B cell (primary cell): ENCODE measurements at regions not wholly inside any gene's neighbourhood (a gene's known extent, or its start where the extent isn't known, plus 50 kb on each side); places are given as distances from the start of the nearest gene placed in this dataset.

ENCODE experiments used
- ATAC-seq: fragments of 200-7000 bp; cut with Tn5 transposase; one replicate; pipeline ENCODE4 v1.10.0; 2021; ENCODE audit warnings: low read depth, mild to moderate bottlenecking, moderate number of reproducible peaks, moderate library complexity
- CTCF ChIA-PET: fragments of 350-600 bp; sonication (Branson Sonifier 250); formaldehyde crosslinking; loops from one replicate; lab custom pipeline; 2021; ENCODE audit warnings: antibody characterized with exemption, inconsistent platforms; lab: Charles Lee
- POLR2A ChIA-PET: fragments of 350-600 bp; sonication (Branson Sonifier 250); formaldehyde crosslinking; loops from one replicate; lab custom pipeline; 2021; ENCODE audit warnings: antibody characterized with exemption; lab: Charles Lee
- DNase-seq: peaks from one replicate; pipeline ENCODE4 v3.0.0; 2013
- H2AFZ ChIP-seq: 2 replicates; pipeline ENCODE4 v1.6.1; 2012; ENCODE audit warnings: mild to moderate bottlenecking, low read depth, low read length; ENCODE audit not compliant: insufficient read depth, poor library complexity, severe bottlenecking
- H3K27ac ChIP-seq, 2 donors: 1 replicate in 1 of 2; 2 replicates in 1 of 2; pipeline ENCODE4 v1.5.1; 2012 to 2013; ENCODE audit warnings: low read length in 2 of 2, mild to moderate bottlenecking in 2 of 2, moderate library complexity in 1 of 2
- H3K27me3 ChIP-seq, 4 experiments: fragments of 200-600 bp in 1 of 4; sonication (generic) in 1 of 4; replicated peaks in 1 of 4; 1 replicate in 2 of 4; 2 replicates in 2 of 4; pipeline versions ENCODE4 v1.6.1 to v1.7.0; 2013 to 2016; ENCODE audit warnings: low read length in 3 of 4, mild to moderate bottlenecking in 2 of 4, mixed read lengths in 1 of 4, moderate library complexity in 1 of 4; ENCODE audit not compliant: insufficient read depth in 4 of 4, control insufficient read depth in 3 of 4; ENCODE audit errors: control extremely low read depth in 1 of 4
- H3K36me3 ChIP-seq, 2 experiments: replicated peaks in 1 of 2; 1 replicate in 1 of 2; 2 replicates in 1 of 2; pipeline versions ENCODE4 v1.6.1 to v1.7.1; 2013; ENCODE audit warnings: low read length in 1 of 2; ENCODE audit not compliant: insufficient read depth in 2 of 2, control insufficient read depth in 1 of 2; ENCODE audit errors: control extremely low read depth in 1 of 2, extremely low read depth in 1 of 2
- H3K4me1 ChIP-seq, 2 donors: fragments of 200-600 bp in 1 of 2; sonication (generic) in 1 of 2; 1 replicate in 1 of 2; 2 replicates in 1 of 2; pipeline versions ENCODE4 v1.5.1 to v1.6.1; 2013 to 2017; ENCODE audit warnings: low read length in 2 of 2; ENCODE audit not compliant: control insufficient read depth in 2 of 2, insufficient read depth in 2 of 2
- H3K4me2 ChIP-seq: replicated peaks from 2 replicates; pipeline ENCODE3; 2012; ENCODE audit warnings: mild to moderate bottlenecking, low read depth, low read length; ENCODE audit not compliant: poor library complexity, severe bottlenecking
- H3K4me3 ChIP-seq, 5 experiments: fragments of 200-600 bp in 1 of 5; sonication (generic) in 1 of 5; 1 replicate in 3 of 5; 2 replicates in 2 of 5; pipeline versions ENCODE4 v1.5.1 to v1.7.0; 2011 to 2016; ENCODE audit warnings: low read length in 4 of 5, mild to moderate bottlenecking in 4 of 5, low read depth in 2 of 5, control low read depth in 1 of 5, moderate library complexity in 1 of 5; ENCODE audit not compliant: insufficient read depth in 1 of 5; ENCODE audit errors: control extremely low read depth in 1 of 5, extremely low read depth in 1 of 5
- H3K79me2 ChIP-seq: fragments of 200-600 bp; sonication (generic); one replicate; pipeline ENCODE4 v1.6.0; 2016; ENCODE audit warnings: low read length; ENCODE audit not compliant: control insufficient read depth, insufficient read depth
- H3K9ac ChIP-seq: fragments of 200-600 bp; sonication (generic); 2 replicates; pipeline ENCODE4 v1.6.1; 2017; ENCODE audit warnings: mild to moderate bottlenecking, low read length, moderate library complexity
- H3K9me3 ChIP-seq, 3 donors: one replicate each; pipeline versions ENCODE4 v1.6.1 to v1.7.1; 2013; ENCODE audit warnings: low read length in 2 of 3; ENCODE audit not compliant: control insufficient read depth in 2 of 3, insufficient read depth in 1 of 3; ENCODE audit errors: control extremely low read depth in 1 of 3
- H4K20me1 ChIP-seq: 2 replicates; pipeline ENCODE4 v1.6.0; 2012; ENCODE audit warnings: mild to moderate bottlenecking, low read length; ENCODE audit not compliant: insufficient read depth, control insufficient read depth, poor library complexity, severe bottlenecking
- H3K27ac Mint-ChIP-seq: one replicate; pipeline ENCODE4 v1.8.0; 2021; ENCODE audit warnings: mixed read lengths
- H3K27me3 Mint-ChIP-seq: one replicate; pipeline ENCODE4 v1.8.0; 2021; ENCODE audit warnings: mixed read lengths
- H3K4me1 Mint-ChIP-seq: one replicate; pipeline ENCODE4 v1.8.0; 2021; ENCODE audit warnings: mixed read lengths
- H3K4me3 Mint-ChIP-seq: one replicate; pipeline ENCODE4 v1.8.0; 2021; ENCODE audit warnings: mixed read lengths
- H3K9me3 Mint-ChIP-seq: one replicate; pipeline ENCODE4 v1.8.0; 2022; ENCODE audit warnings: mixed read lengths; ENCODE audit not compliant: insufficient read depth
- CTCF ChIP-seq: fragments of 200-600 bp; IDR thresholded peaks from one replicate; pipeline ENCODE4 v1.8.0; 2022; ENCODE audit warnings: antibody characterized with exemption, mild to moderate bottlenecking
- EZH2 ChIP-seq: IDR thresholded peaks from 2 replicates; pipeline ENCODE4 v1.6.1; 2012; ENCODE audit warnings: borderline replicate concordance, low read depth, mild to moderate bottlenecking, moderate library complexity, low read length; ENCODE audit not compliant: insufficient read depth, poor library complexity, severe bottlenecking
- WGBS: methylation state at CpG from one replicate; pipeline ENCODE4 v1.1.5; 2013; ENCODE audit warnings: missing lambda C conversion rate; ENCODE audit not compliant: insufficient coverage; 5-methylcytosine and 5-hydroxymethylcytosine counted together
- intact Hi-C: fragments of 100-400 bp; cut with micrococcal nuclease; formaldehyde crosslinking; loops from one replicate; pipeline ENCODE4 v1.10.0; 2022

- DNase-seq = no peak
- intact Hi-C loops = no loop called here
- CTCF ChIA-PET = no interaction called here
- Histone ChIP-seq H2AFZ (no peak overlapping the region), H3K9ac (no peak overlapping the region), H3K79me2 (no peaks in the 10 kb centered on the region), H3K9me3 (peaks cover 0 to 3% (median 0%) of the 10 kb centered on the region in 3 donors), H3K4me3 (no peak overlapping the region), H4K20me1 (no peaks in the 10 kb centered on the region), H3K27ac (no peak overlapping the region), H3K4me1 (no peaks in the 10 kb centered on the region), H3K4me2 (no peak overlapping the region), H3K27me3 (no peaks in the 10 kb centered on the region), H3K36me3 (no peaks in the 10 kb centered on the region)
- Mint-ChIP-seq H3K4me3 (no peak overlapping the region), H3K27me3 (no peaks in the 10 kb centered on the region), H3K27ac (no peak overlapping the region), H3K9me3 (peaks cover 5% of the 10 kb centered on the region), H3K4me1 (no peaks in the 10 kb centered on the region)
- no peak for ATAC-seq
- POLR2A ChIA-PET = no interaction called here
- no peak for TF ChIP-seq EZH2
- no peak for TF ChIP-seq CTCF
- no CpG with 5 or more reads among the region's 3 CpGs for WGBS
Observed at GRCh38 chr13:89857502-89857901, 1490.0 kb upstream of the MIR17HG start.

- Histone ChIP-seq H3K9ac (no peak overlapping the region), H3K79me2 (no peaks in the 10 kb centered on the region), H4K20me1 (no peaks in the 10 kb centered on the region), H3K4me1 (no peaks in the 10 kb centered on the region), H3K27ac (no peak overlapping the region), H3K9me3 (peaks cover 0 to 2% (median 0%) of the 10 kb centered on the region in 3 donors), H3K27me3 (no peaks in the 10 kb centered on the region), H3K4me3 (no peak overlapping the region), H2AFZ (no peak overlapping the region), H3K4me2 (no peak overlapping the region), H3K36me3 (no peaks in the 10 kb centered on the region)
- ATAC-seq (no peak), DNase-seq (no peak)
- Mint-ChIP-seq H3K4me3 (no peak overlapping the region), H3K9me3 (peaks cover 8% of the 10 kb centered on the region), H3K27me3 (no peaks in the 10 kb centered on the region), H3K27ac (no peak overlapping the region), H3K4me1 (no peaks in the 10 kb centered on the region)
- intact Hi-C loops = no loop called here
- TF ChIP-seq CTCF (no peak), EZH2 (no peak)
- WGBS = 95% methylated on average over 3 of the region's 13 CpGs
- ChIA-PET POLR2A (no interaction called here), CTCF (no interaction called here)
Observed at GRCh38 chr13:89862011-89862690, 1485.3 kb upstream of the MIR17HG start.
